ENCODE measurements at regions not wholly inside any gene's neighbourhood (a gene's known extent, or its start where the extent isn't known, plus 50 kb on each side); places are given as distances from the start of the nearest gene placed in this dataset.

DNA sequence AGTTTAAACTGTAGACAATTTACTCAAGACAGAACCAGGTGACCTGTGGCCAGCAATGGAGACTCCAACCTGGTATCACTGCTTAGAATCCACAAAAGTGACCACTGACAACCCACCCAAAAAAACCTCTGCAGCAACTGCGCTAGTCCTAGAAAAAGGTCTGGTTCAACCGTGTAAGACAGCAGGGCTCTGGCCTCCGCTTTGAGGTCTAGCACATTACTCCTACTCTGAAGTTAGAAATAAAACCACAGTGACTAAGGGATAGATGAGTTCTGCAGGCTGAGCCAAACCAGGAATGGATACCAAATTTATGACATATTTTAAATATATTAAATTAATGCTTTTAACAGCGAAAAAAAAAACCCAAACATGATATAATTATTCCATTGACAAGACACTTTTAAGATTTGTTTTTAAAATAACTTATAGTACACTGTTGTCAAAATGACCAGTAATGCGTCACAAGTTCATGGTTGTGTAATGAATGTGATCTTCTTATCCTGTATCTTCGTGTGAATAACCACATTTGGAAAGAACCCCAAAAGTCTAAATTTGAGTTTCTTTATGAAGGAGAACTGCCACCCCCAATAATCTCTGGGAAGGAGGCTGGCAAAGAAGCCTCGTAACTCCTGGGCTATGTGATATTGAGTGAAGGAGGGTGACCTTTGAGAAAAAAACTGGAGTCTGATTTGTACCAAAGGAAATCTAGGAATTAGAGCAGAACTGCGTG lies 101.9 kb upstream of the SLC44A1 start:
- TF ChIP-seq, protein P1, sequence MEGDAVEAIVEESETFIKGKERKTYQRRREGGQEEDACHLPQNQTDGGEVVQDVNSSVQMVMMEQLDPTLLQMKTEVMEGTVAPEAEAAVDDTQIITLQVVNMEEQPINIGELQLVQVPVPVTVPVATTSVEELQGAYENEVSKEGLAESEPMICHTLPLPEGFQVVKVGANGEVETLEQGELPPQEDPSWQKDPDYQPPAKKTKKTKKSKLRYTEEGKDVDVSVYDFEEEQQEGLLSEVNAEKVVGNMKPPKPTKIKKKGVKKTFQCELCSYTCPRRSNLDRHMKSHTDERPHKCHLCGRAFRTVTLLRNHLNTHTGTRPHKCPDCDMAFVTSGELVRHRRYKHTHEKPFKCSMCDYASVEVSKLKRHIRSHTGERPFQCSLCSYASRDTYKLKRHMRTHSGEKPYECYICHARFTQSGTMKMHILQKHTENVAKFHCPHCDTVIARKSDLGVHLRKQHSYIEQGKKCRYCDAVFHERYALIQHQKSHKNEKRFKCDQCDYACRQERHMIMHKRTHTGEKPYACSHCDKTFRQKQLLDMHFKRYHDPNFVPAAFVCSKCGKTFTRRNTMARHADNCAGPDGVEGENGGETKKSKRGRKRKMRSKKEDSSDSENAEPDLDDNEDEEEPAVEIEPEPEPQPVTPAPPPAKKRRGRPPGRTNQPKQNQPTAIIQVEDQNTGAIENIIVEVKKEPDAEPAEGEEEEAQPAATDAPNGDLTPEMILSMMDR (IDR thresholded peaks at IDR 0.05): no peak
- TF ChIP-seq POLR2AphosphoS5 (IDR thresholded peaks at IDR 0.05; ENCODE audit: low read depth, low read length) (no peak), SIN3A (IDR thresholded peaks at IDR 0.05; ENCODE audit: borderline replicate concordance, insufficient read depth, low read depth, low read length) (no peak)
